ENCODE measurements at regions not wholly inside any gene's neighbourhood (a gene's known extent, or its start where the extent isn't known, plus 50 kb on each side); places are given as distances from the start of the nearest gene placed in this dataset.

- TF ChIP-seq PAX8 (IDR thresholded peaks at IDR 0.05) (no peak), ELK1 (IDR thresholded peaks at IDR 0.05; ENCODE audit: low read depth, low read length) (no peak), EP300 (IDR thresholded peaks at IDR 0.05; ENCODE audit: borderline replicate concordance in 1 of 2, control insufficient read depth in 1 of 2, low read depth in 2 of 2, low read length in 2 of 2) (no peak), STAT3 (IDR thresholded peaks at IDR 0.05; ENCODE audit: low read depth, low read length) (no peak), JUND (IDR thresholded peaks at IDR 0.05; ENCODE audit: low read depth, low read length) (no peak), MXI1 (IDR thresholded peaks at IDR 0.05; ENCODE audit: low read depth, low read length) (no peak), CHD4 (IDR thresholded peaks at IDR 0.05) (no peak), ZNF24 (IDR thresholded peaks at IDR 0.05) (no peak), EGR1 (IDR thresholded peaks at IDR 0.05; ENCODE audit: borderline replicate concordance in 1 of 2, low read depth in 2 of 2, low read length in 2 of 2) (no peak), ZBTB33 (IDR thresholded peaks at IDR 0.05) (no peak), MAX (IDR thresholded peaks at IDR 0.05; ENCODE audit: low read depth, low read length) (no peak)
- TF ChIP-seq, protein P1, sequence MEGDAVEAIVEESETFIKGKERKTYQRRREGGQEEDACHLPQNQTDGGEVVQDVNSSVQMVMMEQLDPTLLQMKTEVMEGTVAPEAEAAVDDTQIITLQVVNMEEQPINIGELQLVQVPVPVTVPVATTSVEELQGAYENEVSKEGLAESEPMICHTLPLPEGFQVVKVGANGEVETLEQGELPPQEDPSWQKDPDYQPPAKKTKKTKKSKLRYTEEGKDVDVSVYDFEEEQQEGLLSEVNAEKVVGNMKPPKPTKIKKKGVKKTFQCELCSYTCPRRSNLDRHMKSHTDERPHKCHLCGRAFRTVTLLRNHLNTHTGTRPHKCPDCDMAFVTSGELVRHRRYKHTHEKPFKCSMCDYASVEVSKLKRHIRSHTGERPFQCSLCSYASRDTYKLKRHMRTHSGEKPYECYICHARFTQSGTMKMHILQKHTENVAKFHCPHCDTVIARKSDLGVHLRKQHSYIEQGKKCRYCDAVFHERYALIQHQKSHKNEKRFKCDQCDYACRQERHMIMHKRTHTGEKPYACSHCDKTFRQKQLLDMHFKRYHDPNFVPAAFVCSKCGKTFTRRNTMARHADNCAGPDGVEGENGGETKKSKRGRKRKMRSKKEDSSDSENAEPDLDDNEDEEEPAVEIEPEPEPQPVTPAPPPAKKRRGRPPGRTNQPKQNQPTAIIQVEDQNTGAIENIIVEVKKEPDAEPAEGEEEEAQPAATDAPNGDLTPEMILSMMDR (IDR thresholded peaks at IDR 0.05 in 2 of 3, conservative IDR thresholded peaks at IDR 0.05 in 1 of 3; ENCODE audit: control insufficient read depth in 2 of 3, extremely low read depth in 1 of 3, insufficient read depth in 1 of 3, low read depth in 3 of 3, low read length in 3 of 3): no peak
Measured at GRCh38 chr13:62168891-62169290, 753.2 kb upstream of the PCDH20 start.
